ENCODE measurements at regions not wholly inside any gene's neighbourhood (a gene's known extent, or its start where the extent isn't known, plus 50 kb on each side); places are given as distances from the start of the nearest gene placed in this dataset.

DNA sequence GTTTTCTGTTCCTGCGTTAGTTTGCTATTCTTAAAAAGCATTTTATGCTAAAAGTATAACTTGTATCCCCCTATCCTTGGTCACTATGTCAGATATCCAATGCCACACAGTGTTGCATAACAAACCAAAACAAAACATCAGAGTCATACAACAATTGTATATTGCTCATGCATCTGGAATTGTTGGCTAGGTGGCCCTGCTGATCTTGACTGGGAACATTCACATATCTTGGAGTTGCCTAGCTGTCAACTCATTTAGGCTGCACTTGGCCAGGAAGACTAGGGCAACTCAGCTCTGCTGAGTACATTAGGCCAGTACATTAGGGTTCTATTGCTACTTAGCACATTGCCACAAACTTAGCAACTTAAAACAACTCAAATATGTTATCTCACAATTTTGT is 706.5 kb upstream of the UBE2E2 start:
- DNase-seq, result no peak

DNA sequence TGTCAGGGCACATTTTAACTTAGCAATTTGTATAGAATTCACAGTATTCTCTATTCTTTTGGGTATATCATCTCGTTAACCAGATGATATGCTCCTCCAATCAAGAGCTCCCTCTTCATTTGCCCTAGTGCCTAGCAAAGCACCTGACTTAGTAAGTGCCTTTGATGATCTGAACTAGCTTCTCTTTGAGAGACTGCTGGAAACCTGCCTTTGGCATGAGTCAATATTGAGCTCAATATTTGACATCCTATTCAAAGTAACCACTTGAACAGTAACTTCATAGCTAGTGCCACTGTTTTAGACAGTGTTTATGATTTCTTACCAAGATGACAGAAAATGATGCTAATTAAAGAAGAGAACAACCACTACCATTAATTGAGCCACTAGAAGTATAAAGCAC is 696.3 kb upstream of the UBE2E2 start:
- DNase-seq, result no peak

DNA sequence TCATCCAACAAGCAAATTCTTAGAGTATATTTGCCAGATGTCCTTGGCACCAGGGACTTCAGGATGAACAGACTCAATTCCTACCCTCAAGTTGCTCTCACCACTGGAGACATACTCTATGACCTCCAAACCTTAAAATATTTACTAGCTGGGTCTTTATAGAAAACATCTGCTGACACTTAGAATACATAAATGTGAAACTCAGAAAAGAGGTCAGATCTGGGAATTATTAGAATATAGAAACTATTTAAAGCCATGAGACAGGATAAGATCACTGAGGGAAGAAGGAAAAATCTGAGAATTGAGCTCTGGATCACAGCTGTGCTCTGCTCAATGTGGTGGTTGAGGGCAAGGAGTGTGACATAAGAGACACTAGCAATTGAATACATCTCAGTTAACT is 695.4 kb upstream of the UBE2E2 start:
- DNase-seq, result no peak

DNA sequence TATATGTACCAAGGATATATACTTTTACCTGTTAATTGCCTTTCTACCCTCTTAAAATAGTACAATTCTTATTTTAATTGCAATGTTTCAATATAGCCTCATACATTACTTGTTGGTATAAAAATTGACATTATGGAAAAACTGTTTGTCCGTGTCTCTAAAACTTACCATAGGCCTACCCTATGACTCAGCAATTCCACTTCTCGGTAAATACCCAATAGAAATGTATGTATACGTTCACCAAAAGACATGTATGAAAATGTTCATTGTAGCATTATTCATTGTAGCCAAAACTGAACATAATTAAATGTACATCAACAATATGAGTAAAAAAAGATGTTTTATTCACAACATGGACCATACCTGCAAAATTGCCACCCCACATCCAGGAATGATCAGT is 679.2 kb upstream of the UBE2E2 start:
- no peak for DNase-seq

DNA sequence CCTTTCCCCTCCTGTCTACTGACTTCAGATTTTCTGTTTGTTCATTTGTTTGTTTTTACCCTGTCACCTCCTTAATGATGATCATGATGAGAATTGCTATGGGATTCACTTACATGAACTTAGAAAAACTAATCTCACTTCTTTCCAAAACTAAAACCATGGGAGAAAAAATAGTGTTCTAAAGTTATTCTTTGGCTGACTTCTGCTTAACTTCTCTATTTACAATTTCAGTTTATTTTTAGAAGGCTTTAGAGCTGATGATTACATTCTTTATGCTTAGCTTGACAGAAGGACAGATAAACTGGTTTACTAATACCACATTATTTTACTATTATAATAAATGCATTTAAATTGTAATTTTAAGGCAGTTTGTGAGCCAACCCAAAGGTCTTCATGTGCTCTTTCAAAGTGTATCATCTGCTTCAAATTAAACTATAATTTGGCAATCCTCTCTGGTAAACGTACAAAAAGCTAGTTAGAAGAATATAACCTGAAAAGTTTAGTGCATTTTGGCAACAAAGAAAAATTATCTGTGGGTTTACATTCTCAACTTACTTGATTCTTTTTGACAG is 676.8 kb upstream of the UBE2E2 start:
- no peak for DNase-seq

DNA sequence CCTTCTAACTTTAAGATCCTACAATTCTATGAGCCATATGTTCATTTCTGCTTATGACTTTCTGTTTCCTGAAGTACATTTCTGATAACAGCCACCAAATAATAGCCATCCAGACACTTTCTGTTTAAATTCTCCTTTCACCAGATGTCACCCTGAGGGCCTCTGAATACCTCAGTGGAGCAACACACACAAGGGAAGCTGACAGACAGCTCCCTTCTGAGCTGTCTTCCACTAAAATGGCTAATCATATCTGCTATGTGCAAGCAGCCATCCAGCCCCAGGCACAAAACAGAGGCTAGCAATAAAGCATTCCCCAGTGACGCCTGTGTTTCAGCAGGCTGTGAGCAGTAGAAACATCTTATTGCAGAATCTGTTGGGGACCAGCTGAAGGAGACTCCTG is 666.6 kb upstream of the UBE2E2 start:
- DNase-seq, result no peak

DNA sequence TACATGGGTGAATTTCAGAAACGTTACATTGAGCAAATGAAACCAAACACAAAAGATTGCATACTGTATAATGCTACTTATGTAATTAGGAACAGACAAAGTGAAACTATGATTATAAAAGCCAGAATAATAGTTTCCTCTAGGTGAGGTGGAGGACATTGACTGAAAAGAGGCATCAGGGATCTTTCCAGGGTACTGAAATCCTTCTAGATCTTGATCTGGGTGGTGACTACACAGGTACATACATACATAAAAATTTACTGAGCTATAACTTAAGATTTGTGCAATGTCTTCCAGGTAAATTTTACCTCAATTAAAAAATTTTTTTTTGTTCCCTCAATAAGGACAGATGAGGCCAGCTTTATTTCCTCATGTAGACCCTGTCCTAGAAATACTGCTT is 665.6 kb upstream of the UBE2E2 start:
- DNase-seq, result no peak

DNA sequence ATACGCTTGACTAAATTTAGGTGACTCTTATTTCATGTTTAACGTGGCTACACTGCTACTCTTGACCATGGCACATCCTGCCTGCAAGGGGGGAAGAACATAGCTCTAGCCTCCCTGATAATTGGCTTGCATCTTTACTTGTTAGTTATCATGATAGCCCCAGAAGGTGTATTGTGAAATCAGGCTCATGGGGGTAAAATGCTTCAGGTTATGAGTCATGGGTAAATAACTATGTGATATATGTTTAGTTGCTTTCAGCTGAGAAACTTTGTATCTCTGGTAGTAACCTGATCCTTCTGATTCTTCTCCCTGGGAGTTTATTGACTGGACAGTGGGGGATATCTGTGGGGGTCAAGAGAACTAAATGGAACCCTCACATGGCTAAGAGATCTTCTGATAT is 660.8 kb upstream of the UBE2E2 start:
- no peak for DNase-seq

DNA sequence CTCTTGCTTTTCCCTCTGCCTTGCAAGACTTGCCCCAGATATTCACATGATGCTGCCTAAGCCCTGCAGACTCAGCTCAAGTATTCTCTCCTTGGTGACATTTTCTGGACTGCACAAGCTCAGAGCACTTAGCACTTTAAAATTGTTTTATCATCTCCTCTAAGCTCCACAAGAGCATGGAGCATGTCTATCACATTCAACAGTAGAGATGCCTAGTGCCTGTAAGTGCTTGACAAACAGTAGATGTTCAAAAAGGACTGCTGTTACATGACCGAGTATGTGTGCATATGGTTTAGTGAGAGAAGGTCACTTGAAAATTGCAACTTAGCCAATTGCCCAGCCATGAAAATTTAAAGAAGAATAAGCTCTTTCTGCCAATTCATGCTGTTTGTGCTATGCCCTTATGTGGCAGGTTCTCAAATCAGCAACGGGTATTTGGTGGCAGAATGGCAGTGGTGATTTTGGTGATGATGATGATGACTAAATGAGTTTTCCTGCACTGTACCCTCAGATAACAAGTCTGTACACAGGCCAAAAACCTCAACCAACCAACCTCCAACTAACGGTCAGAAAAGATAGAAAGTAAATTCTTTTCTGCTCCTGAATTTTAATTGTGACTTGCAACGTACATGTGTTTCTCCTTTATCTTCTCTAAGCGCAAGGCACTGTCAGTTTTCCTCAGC is 647.2 kb upstream of the UBE2E2 start:
- DNase-seq, result no peak

DNA sequence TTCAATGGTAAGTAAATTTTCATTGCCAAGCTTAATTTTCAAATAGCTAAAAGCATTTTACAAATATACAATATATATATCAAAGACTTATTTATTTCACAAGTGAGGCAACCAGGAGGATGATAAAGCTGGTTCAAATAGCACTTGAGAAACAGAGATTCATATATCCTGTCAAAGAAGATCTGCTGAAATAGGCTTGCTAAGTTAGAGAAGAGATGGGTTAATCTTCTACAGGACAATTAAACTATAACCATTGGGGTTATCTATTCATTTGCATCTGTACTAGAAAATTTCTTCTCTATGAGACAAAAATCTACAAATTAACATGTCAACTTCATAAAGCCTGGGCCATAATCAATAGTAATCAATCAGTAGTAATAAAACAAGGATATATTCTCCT is 637.7 kb upstream of the UBE2E2 start:
- no peak for DNase-seq

DNA sequence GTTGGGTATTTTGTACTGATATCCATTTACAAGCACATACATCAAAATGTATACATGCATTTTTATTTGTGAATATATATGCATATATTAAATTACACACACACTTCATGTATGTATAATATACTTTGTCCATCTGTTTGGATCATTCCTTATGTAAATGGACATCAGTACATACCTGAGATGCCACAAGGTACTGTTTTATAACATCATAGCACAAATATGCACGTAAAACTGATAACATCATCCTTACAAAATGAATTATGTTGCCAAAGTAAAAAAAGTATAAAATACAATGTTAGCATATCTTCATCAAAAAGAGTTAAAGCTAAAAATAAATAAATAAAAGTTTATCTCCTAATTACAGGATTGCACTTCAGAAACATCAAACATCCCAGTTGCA is 634.8 kb upstream of the UBE2E2 start:
- no peak for DNase-seq

DNA sequence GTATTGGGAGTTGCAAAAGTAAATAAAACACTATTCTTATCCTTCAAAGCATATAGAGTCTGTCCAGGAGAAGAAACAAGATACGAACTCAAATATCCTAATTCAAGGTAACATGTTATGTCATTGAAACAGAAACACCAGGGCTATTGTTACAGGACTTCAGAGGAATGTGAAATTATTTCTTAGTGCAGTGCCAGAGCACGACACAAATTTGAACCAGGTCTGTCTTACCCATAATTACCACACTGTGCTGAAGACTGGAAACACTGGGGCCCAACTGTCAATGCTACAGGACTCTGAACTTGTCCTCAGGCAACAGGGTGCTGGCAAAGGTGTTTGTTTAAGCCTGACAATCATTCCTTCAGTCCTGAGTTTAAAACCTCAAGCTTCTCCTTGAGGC is 633.6 kb upstream of the UBE2E2 start:
- DNase-seq, result no peak

DNA sequence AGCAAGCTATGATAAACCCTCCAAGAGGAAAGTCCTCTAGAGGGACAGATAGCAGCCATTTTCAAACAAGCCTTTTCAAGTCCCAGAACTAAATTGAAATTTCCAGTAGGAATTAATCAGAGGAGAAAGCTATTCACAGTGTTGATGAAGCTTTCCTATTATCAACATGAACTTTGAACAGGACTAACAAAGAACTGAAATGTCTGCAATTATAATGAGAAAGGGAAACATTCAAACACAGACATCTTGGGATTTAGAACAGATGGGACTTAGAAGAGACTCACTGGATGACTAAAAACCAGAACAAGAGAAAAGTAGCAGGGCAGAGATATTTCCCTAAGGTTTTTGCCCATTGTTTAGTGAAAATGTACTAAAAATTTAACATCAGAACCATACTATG is 622.1 kb upstream of the UBE2E2 start:
- DNase-seq, result no peak

DNA sequence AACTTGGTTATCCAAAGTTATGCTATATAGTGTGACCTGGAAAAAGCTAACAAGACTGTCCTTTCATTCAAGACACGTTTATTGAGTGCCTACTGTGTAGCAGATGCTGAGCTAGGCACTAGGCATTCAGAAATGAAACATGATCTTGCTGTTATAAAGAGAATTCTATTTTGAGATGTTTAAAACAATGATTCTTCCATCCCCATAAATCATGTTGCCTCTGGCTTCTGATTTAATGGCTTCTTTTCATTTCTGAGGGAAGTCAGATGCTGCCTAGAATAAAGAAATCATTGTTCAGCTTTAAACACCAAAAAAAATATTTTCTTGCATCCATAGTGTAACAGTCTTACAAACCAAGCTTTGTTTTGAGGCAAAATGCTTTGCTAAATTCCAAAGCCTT is 620.9 kb upstream of the UBE2E2 start:
- DNase-seq, result no peak

DNA sequence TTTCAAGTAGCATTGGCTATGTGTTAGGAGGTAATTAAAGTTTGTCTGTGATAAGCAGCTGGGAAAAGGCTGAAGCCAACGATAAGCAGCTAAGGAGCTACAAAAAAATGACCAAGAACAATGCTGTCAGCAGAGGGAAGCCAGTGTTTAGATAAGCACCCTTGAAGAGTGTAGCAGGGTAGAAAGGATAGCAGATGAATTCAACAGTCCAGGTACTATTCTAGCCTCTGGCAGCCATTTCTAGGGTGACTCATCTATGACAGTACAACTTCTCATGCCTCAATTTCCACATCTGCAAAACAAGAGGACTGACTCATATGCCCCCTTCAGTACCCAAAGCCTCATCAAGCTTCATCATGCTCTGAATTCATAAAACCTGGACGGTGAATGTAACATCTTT is 617.6 kb upstream of the UBE2E2 start:
- no peak for DNase-seq

DNA sequence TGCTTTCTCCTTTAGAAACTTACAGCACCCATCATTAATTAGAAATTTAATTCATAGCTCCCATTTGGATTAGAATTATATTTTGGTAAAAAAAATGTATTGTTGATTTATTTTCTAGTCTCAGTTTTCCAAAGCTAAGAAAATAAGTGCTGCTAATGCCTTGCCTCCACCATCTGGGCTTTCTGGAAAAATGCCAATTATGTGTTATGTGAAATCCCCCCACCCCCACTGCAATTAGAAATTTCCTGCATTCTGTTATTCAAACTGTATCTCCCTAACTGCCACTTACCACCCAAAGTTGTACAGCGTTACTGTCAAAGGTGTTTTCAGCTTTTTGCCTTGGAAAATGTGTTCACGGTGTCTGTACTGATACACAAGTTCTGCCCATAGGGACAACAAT is 617.2 kb upstream of the UBE2E2 start:
- no peak for DNase-seq

DNA sequence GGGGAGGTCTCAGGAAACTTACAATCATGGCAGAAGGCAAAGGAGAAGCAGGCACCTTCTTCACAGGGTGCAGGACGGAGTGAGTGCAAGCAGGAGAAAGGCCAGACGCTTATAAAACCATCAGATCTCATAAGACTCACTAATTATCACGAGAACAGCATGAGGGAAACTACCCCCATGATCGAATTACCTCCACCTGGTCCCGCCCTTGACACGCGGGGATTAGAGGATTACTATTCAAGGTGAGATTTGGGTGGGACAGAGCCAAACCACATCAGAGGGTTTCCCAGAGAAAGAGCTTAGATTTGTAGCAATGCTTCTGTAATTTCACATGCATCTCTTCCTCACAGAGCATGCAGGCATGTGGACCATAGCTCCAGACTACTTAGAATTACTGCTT is 615.7 kb upstream of the UBE2E2 start:
- no peak for DNase-seq

DNA sequence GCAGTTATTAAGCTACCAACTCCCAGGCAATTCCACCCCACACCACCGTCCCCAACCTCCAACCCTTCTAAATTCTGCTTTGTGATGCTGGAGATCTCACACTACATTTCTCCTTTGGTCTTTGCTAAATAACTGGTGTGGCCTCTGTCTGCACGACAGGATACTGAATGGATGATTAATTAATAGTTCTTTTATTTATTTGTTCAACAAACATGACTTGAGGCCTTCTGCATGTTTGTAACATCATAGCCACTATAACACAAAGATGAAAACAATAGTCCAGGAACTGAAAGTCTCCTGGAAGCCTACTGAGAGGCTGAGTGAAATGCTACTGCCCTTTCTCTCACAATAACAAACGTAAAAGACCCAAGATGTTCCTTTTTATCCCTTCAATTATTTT is 609.5 kb upstream of the UBE2E2 start:
- DNase-seq, result no peak

DNA sequence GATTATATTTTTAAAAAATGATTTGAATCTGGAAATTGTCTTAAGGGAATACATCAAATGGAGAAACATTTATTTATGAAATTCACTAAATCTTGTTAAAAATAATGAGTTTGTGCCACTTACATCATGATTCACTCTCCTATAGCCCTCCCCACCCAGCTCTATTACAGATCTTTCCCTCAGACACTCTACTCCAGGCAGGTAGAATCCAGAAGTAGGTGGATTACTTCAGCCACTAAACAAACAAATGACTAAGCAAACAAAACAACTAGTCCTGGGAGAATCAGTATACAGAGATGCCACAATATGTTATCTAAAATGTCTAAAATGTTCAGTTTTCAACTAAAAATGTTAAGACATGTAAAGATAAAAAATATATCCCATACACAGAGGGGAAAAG is 608.1 kb upstream of the UBE2E2 start:
- no peak for DNase-seq

DNA sequence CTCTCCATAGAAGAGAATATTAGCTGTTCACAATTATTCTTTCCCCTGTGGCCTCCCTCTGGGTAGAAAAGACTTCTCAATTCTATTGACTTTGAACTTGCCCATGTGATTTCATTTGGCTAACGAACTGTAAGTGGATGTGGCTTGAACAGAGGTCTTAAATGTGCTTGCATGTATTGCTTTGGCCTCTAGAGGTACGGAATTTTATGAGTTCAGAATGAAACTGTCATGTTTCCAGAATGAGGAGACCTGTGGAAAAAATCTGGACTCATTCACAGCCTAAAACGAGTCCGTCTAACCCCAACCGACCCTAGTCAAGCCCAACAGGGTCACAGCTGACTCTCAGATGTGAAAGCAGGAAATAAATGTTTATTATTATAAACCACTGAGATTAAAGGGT is 596.7 kb upstream of the UBE2E2 start:
- no peak for DNase-seq

DNA sequence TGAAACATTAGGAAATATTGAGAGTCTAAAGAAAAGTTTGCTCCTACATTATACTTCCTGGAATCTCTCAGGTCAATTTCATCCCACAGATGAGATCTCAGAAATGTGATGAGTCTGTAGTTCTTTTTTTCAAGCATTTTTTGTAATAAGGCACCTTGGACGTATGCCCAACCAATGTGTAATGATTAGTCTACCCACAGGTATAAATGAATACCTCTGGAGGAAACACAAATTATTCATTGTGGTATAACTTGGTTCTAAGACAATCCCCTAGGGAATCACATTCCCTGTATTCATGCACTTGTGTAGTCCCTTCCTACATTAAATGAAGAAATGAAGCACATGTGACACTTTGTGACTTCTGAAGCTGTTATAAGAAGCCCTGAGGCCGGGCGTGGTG is 596.2 kb upstream of the UBE2E2 start:
- DNase-seq, result no peak

DNA sequence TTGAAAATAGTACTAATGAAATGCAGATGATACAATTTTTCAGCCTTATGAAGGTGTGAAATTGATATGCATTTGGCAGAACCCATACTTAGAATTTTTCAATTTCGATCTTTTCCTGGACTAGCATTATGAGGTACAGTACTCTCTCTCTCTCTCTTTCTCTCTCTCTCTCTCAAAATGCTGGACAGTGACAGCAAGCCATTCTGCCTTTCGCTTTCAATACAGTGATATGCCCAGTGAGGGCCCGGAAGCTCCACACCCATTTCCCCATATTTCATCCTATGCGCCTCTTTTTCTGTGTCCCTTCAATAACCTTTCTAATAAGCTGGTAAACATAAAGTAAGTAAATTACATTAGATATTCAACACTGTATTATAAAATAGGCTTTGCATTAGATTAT is 595.0 kb upstream of the UBE2E2 start:
- no peak for DNase-seq

DNA sequence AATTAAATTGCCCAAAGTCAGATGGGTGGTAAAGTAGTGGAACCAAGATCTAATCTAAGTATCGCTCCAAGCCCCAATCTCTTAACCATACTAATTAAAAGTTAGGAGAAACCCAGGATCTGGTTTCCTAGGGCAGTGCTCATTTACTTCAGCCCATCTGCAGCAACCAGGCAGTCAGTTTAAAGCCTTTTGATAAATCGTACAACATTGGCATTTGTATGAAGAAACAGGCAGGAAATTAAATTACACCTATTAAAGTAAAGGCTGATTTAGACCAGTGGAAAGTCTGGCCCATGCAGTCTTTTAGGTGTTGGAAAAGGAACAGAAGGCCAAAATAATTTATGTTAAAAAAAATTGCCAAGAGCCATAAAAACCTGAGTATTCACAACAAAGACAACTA is 594.4 kb upstream of the UBE2E2 start:
- DNase-seq, result no peak

DNA sequence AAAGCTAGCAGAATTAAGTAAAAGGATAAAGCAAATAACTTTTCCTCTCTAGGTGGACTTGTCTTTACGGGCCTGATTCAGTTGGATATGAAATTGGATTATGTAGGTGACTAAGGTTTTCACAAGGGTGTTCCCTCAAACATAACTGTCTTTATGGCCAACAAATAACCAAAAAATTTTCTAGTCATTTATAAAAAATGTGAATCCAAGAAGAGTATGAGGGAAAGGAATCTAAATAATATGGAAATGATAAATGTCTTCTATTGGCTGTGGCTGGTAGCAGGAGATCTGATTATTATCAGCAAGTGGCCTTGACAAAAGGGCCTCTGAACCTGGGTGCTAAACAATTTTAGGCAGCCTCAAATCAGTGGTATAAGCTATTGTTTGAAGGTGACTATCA is 594.0 kb upstream of the UBE2E2 start:
- no peak for DNase-seq

DNA sequence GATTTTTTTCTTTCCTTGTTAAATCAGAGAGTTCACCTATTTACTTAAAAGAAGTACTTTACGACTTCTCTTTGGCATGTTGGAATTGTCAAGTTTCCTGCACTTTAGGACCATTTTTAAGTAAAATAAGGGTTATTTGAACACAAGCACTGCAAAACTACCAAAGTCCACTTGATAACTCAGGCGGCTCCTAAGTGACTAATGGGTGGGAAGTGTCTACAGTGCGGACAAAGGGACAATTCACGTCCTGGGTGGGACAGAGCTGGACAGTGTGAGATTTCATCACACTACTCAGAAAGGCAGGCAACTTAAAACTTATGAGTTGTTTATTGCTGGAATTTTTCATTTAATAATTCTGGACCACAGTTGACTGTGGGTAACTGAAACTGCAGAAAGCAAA is 590.2 kb upstream of the UBE2E2 start:
- no peak for DNase-seq

DNA sequence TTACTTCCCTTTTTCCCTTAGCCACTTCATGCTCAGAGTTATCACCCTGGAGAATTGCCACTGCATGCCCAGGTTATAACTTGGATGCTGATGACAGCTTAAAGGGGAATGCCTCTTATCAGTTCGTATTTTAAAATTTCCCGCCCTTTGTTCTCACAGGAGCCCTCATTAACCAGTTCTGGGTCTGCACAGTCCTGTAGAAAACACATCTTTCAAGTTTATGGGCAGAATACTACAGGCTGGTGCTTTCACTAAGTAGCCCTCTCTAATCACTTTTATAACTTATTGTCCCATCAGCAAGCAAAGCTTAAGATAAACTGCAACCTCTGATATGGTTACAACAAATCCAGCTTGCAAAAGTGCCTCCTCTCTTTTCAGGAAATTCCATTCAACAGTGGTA is 587.3 kb upstream of the UBE2E2 start:
- DNase-seq, result no peak
